ENCODE measurements at regions not wholly inside any gene's neighbourhood (a gene's known extent, or its start where the extent isn't known, plus 50 kb on each side); places are given as distances from the start of the nearest gene placed in this dataset.

- TF ChIP-seq REST (IDR thresholded peaks at IDR 0.05; ENCODE audit: low read depth) (no peak), FOXM1 (IDR thresholded peaks at IDR 0.05; ENCODE audit: borderline replicate concordance, low read depth) (no peak), ZBTB7A (IDR thresholded peaks at IDR 0.05; ENCODE audit: low read depth) (no peak), TEAD4 (IDR thresholded peaks at IDR 0.05) (no peak), CEBPB (IDR thresholded peaks at IDR 0.05) (no peak), TAF1 (IDR thresholded peaks at IDR 0.05; ENCODE audit: low read depth) (no peak), USF1 (IDR thresholded peaks at IDR 0.05) (no peak), EP300 (IDR thresholded peaks at IDR 0.05; ENCODE audit: borderline replicate concordance) (no peak), MAX (IDR thresholded peaks at IDR 0.05) (no peak), TCF12 (IDR thresholded peaks at IDR 0.05; ENCODE audit: low read depth) (no peak), CREB1 (IDR thresholded peaks at IDR 0.05; ENCODE audit: low read depth) (no peak), EGR1 (IDR thresholded peaks at IDR 0.05) (no peak), RAD21 (IDR thresholded peaks at IDR 0.05; ENCODE audit: low read depth) (no peak), YY1 (IDR thresholded peaks at IDR 0.05; ENCODE audit: low read depth) (no peak), NFIC (IDR thresholded peaks at IDR 0.05) (no peak)
Measured at GRCh38 chr10:80705899-80706298, 168.2 kb downstream of the SH2D4B start.

- no peak for TF ChIP-seq RAD21 (IDR thresholded peaks at IDR 0.05; ENCODE audit: low read depth)
- TF ChIP-seq ZBTB7A (IDR thresholded peaks at IDR 0.05; ENCODE audit: low read depth) = no peak
Measured at GRCh38 chr10:80708185-80708584, 170.5 kb downstream of the SH2D4B start.

GRCh38 chr10:80708808-80709207 is 171.1 kb downstream of the SH2D4B start:
- TF ChIP-seq EGR1 (IDR thresholded peaks at IDR 0.05) = no peak
- no peak for TF ChIP-seq TAF1 (IDR thresholded peaks at IDR 0.05; ENCODE audit: low read depth)
- no peak for TF ChIP-seq FOXM1 (IDR thresholded peaks at IDR 0.05; ENCODE audit: borderline replicate concordance, low read depth)
- no peak for TF ChIP-seq NFIC (IDR thresholded peaks at IDR 0.05)
- TF ChIP-seq TCF12 (IDR thresholded peaks at IDR 0.05; ENCODE audit: low read depth) = no peak

- TF ChIP-seq YY1 (IDR thresholded peaks at IDR 0.05; ENCODE audit: low read depth) (no peak), EGR1 (IDR thresholded peaks at IDR 0.05) (no peak), TCF12 (IDR thresholded peaks at IDR 0.05; ENCODE audit: low read depth) (no peak), TEAD4 (IDR thresholded peaks at IDR 0.05) (no peak), REST (IDR thresholded peaks at IDR 0.05; ENCODE audit: low read depth) (no peak), EP300 (IDR thresholded peaks at IDR 0.05; ENCODE audit: borderline replicate concordance) (no peak), RAD21 (IDR thresholded peaks at IDR 0.05; ENCODE audit: low read depth) (no peak), USF1 (IDR thresholded peaks at IDR 0.05) (no peak), TAF1 (IDR thresholded peaks at IDR 0.05; ENCODE audit: low read depth) (no peak), NFIC (IDR thresholded peaks at IDR 0.05) (no peak), FOXM1 (IDR thresholded peaks at IDR 0.05; ENCODE audit: borderline replicate concordance, low read depth) (no peak), ZBTB7A (IDR thresholded peaks at IDR 0.05; ENCODE audit: low read depth) (no peak), MAX (IDR thresholded peaks at IDR 0.05) (no peak), CREB1 (IDR thresholded peaks at IDR 0.05; ENCODE audit: low read depth) (no peak), CEBPB (IDR thresholded peaks at IDR 0.05) (no peak)
Measured at GRCh38 chr10:80709866-80710265, 172.2 kb downstream of the SH2D4B start.

GRCh38 chr10:80713398-80713928 is 175.8 kb downstream of the SH2D4B start:
- TF ChIP-seq YY1 (IDR thresholded peaks at IDR 0.05; ENCODE audit: low read depth) (no peak), MAX (IDR thresholded peaks at IDR 0.05) (no peak), NFIC (IDR thresholded peaks at IDR 0.05) (no peak), ZBTB7A (IDR thresholded peaks at IDR 0.05; ENCODE audit: low read depth) (no peak), FOXM1 (IDR thresholded peaks at IDR 0.05; ENCODE audit: borderline replicate concordance, low read depth) (no peak), USF1 (IDR thresholded peaks at IDR 0.05) (no peak), TCF12 (IDR thresholded peaks at IDR 0.05; ENCODE audit: low read depth) (no peak), REST (IDR thresholded peaks at IDR 0.05; ENCODE audit: low read depth) (no peak), CEBPB (IDR thresholded peaks at IDR 0.05) (no peak), TAF1 (IDR thresholded peaks at IDR 0.05; ENCODE audit: low read depth) (no peak), CREB1 (IDR thresholded peaks at IDR 0.05; ENCODE audit: low read depth) (no peak), TEAD4 (IDR thresholded peaks at IDR 0.05) (no peak), EP300 (IDR thresholded peaks at IDR 0.05; ENCODE audit: borderline replicate concordance) (no peak), RAD21 (IDR thresholded peaks at IDR 0.05; ENCODE audit: low read depth) (no peak), EGR1 (IDR thresholded peaks at IDR 0.05) (no peak)

Data from Ishikawa (cell line).